NCI-H2107 treated with DMSO at 0.1 percent for 48 hours (cell line): ENCODE measurements at regions not wholly inside any gene's neighbourhood (a gene's known extent, or its start where the extent isn't known, plus 50 kb on each side); places are given as distances from the start of the nearest gene placed in this dataset.

Source experiments
- DNase-seq: peaks from one replicate; lab custom pipeline; 2025; ENCODE audit not compliant: unreplicated experiment; lab: John Stamatoyannopoulos, UW

DNA sequence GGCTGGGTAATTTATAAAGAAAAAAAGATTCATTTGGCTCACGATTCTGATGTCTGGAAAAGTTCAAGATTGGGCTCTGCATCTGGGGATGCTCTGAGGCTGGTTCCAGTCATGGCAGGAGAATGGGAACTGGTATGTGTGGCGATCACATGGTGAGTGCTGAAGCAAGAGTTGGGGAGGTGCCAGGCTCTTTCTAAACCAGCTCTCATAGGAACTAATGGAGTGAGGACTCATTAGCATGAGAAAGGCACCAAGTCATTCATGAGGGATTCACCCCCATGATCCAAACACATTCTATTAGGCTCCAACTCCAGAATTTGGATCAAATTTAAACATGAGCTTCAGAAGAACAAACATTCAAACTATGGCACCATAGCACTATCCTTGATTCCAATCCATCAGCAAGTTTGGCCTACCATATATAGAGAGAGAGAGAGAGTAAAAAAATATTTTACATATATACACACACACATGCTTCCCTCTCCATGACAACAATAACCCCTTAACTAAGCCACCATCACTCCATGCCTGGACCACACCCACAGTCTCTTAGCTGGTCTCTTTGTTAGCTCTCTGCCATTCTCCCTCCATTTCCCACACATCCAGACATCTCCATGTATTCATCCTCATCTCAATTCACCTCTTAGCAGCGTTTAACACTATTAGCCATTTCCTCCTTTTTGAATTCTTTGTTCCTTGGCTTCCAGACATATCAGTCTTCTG is 57.9 kb downstream of the NPY start:
- no peak for DNase-seq

DNA sequence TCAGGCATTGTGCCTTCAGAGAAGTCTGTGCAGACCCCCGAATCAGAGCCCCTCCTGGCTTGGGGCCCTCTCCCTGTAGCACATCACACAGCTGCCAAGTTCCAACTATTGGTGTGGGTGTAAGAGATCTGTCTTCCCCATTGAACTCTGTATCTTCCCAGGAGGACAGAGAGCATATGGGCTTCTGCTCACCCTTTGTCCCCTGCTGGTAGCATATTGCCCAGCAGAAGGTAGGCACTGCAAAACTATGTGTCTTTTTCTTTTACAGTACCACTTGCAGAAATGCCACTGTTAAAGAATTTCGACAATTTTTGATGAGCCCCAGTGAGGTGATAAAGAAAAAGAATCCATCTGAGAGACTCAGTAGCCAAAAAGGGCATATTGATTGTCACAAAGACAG is 59.6 kb downstream of the NPY start:
- no peak for DNase-seq

DNA sequence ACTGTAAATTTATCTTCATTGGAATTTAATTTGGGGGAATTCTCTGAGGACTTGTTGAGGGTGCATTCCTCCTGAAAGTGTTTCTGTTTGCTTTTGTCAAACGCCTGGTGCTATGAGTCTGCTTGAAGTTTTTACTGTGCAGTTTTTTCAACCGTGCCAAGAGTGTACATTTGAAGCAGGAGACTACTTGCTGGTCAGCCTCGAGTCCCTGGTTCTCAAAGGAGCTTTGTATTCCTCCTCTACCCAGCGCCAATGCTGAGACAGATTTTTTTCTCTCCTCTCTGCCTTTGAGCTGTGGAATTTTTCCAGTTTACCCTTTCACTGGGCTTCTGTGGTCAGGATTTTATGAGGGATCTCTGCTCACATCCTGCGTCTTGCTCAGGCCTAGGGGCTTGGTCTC is 62.1 kb downstream of the NPY start:
- no peak for DNase-seq

DNA sequence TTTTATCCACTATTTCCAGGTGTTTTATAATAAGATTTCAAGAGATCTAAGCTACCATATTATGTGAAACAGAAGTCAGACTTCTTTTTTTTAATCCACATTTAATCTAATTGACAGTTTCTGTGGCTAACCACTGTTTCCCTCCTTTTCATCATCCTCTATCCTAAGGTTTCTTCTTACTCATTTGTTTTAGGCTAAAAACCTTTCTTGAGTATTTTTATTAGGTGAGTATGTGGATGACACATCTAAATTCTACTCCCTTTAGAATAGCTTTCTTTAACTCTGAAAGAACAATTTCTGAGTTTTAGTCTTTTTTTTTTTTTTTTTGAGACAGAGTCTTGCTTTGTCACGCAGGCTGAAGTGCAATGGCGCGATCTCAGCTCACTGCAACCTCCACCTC is 62.7 kb downstream of the NPY start:
- no peak for DNase-seq

DNA sequence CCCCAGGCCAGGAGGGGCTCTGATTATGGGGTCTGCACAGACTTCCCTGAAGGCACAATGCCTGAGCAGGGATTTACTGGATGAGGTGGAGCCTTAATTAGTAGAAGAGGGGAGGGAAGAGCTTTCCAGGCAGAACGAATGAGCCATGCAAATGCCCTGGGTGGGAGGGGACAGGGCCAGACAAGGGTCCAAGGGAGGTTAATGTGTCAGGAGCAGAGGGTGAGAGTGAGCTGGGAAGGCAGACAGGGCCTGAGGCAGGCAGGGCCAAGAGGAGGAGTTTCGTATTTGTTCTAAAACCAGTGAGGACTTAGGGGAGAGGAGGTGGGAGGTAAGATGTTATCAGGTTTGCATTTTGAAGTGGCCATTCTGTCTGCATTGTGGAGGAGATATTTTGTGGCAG is 65.3 kb downstream of the NPY start:
- DNase-seq: no peak

DNA sequence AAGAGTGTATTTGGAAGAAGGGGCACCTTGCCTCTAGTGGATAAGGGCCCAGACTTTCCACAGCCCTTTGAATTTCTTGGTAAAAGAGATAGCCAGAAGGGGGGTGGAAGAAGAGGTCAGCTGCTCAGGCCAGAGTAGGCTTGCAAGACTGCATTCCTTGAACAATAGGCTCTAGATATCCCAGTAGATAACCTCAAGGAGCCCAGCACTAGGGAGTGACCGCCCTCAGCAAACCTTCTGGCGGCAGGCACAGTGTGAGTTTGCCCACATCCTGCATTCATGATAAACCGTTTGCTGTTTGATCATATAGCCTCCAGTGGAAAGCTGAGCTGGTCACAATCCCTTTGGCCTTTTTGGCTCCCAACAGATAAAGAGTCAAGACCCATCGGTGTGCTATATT is 70.5 kb downstream of the NPY start:
- no peak for DNase-seq

DNA sequence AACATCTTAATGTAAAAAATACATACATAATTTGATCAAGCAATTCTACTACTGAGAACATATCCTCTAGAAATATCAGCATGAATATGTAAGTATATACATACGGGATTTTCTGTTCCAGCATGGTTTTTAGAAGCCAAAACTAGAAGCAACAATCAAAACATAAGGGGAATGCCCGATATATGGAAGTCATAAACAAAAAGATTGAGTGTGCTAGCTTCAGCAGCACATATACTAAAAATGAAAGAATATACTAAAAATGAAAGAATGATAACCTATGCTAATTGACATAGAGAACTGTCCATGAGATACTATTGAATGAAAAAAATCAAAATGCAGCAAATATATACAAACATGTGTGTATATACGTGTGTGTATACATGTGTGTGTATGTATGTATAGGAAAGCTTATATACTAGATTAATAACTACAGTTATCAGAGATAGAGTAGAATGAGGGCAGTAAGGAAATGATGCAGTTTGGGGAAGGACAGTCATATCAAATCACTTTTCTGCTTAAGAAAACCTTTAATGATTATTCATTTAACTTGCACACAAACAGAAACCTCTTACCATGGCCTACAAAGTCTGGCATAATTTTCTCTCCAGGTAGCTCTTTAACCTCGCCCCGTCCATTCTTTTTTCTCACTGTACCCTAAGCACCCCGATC is 72.9 kb downstream of the NPY start:
- no peak for DNase-seq

DNA sequence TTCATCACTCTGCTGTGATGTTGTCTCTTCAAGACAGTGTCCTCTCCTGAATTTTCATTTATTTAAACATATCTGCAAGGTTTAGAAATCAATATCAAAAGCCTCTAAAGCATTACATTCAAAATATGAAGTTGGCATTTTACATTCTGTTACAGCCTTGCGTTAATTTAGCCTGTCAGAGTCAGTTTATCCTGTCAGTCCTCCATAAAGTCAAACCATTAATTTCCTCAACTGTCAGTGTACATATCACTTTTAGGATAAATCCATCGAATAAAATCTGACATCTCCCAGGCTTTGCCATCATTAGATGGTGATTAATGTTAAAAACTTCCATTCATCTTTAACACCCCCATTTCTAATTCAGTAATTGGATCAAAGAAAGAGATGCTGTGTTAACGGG is 77.0 kb downstream of the NPY start:
- no peak for DNase-seq

DNA sequence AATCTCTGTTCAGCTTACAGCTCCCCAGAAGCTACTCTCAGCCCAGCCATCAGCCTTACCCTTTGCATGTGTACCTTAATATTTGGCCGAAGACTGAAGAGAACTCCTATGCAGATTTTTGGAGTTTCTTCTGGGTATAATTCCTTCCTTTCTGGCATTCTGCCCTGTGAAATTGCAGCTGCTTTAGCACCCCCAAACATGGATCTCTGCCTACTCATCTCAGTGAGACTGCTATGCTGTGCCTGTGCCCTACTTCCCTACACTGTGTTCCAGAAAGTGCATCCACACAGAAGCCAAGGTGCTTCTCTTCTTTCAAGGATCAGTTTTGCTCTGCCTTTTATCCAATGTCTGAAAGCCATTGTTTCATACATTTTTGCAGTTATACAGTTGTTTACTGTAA is 81.6 kb downstream of the NPY start:
- no peak for DNase-seq

DNA sequence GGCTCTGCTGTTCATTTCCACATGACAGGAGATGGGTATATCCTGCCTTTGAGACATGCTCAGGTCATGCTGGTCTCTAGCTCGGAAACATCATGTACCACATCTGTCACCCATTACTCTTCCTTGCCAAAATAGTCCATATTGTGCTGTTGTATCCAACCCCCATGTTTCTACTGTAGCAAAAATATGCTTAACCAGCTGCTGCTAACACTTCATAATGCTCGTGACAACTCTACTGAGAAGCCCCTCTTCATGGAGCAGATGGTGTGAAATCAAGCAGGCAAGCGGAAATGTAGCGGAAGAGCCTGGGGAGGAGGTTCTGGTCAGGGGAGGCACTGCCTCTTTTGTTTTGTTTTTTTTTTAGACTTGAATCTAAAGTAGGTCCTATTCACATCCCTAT is 82.9 kb downstream of the NPY start:
- no peak for DNase-seq

DNA sequence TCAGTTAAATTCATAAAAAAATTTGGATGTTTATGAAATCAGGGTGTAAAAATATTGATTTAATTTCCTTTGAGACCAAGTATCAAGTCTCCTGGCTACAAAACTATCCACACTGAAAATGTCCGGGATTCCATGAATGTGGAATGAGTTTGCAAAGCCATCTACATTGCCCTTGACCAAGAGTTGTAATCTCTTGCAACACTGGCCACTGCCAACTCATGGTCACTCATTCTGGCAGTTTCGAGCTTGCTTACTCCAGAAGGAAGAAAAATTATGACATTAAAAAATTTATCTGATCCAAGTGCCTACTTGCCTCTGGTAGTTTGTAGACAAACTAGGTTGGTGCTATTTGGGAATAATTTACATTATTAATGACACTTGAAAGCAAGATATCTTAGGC is 84.2 kb downstream of the NPY start:
- no peak for DNase-seq

DNA sequence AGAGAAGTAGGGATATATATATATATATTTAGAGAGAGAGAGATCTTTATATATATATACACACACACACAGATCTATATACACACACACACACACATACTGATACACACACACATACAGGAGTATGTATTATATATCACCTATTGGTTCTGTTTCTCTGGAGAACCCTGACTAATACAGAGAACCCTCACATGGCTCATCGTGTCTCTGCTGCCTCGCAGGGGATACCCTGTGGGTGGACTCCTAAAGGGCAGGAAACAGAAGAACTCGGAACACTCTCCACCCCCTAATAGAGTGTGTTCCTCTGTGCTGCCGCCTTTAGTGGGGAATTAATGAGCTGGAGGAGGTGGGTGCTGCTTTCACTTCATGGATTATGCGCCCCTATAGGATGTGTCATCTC is 86.6 kb downstream of the NPY start:
- DNase-seq: no peak

DNA sequence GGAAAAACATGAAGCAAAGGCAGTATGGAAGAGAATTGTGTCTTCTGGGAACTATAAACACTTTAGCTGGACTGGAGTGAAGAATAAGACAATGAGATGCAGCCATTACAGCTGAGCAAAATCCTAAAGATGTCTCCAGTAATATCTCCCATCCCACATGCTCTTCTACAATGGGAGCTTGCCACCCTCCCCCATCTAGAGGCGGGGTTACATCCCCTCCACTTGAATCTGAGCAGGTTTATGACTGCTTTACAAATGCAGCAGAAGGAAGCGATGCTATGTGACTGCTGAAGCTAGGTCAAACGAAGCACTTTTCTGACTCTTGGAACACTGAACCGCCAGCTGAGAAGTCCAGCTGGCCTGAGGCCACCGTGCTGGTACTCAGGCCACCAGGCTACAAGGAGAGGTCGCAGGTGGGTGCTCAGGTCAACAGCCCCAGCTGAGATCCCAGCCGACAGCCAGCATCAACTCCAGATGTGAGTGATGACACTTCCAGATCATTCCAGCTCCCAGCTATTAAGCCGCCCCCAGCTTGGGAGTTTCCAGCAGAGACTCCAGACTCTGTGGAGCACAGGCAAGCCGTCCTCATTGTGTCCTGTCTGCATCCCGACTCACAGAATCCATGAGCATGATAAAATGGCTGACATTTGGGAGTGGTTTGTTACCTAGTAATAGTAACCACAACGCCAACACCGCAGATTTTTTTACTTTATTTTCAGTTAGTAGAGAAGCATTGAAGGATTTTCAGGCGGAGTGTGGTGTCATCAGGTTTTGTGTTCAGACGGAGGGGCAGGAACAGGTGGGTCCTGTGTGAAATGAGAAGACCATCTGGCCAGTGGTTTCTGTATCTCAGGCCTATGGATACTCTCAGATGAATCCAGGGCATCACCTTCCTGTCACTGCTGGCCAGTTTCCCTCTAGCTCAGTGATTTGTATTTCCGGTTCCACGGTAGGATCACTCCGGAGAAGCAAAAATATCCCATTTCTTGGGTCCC is 89.3 kb downstream of the NPY start:
- no peak for DNase-seq

DNA sequence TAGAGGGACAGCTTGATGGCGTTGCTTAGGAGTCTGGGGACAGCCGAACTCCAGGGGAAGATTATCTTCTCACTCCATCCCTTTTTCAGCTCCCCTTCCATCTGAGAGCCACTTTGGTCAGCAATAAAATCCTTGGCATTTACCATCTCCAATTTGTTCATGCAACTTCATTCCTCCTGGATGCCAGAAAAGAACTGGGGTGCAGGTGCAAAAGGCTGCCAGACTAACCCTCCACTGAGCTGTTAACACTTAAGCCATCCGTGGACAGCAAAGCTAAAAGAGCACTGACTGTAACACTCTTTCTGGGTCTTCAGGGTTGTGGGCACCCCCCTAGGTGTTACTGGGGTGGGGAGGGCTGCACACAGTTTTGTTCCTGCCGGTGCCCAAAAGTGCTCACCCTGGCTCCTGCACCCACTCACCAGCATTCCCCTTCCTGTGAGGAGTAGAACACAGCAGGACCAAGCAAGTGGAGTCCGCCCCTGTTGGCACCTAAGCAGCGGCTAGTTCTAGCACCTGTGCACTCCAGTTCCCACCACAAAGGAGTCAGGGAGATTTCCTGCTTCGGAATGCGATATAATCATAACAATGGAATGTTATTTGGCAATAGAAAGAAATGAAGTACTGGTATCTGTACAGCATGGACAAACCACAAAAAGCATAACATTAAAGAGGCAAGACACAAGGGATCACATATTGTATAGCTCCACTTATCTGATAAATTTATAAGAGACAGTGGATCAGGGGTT is 95.1 kb downstream of the NPY start:
- DNase-seq: peak; percentile 15

DNA sequence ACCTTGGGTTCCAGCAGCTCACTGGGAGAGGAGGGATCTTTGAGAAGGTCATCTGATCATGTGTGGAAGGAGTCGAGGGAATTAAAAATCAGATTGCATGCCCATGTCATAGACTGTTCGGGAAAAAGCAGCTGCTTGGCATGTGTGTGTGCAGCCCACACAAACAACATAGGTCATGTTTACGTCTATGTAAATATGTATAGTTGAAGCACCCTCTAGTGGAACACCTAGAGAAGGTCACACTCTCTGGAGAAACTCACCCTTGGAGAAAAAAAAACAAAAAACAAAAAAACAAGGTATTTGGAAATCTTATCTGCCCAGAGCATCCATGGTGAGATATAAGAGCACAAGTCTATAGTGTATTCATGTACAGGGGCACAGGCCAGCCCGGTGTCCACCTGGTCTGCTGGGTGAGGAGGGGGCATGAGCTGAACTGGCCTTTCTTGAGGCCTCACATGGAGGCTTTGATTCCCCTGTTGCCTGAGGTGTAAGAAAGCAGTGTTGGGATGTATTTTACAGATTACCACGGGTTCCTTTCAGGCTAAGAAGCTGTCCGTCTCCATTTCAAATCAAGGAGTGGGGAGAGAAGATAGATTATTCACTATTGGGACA is 98.0 kb downstream of the NPY start:
- no peak for DNase-seq

DNA sequence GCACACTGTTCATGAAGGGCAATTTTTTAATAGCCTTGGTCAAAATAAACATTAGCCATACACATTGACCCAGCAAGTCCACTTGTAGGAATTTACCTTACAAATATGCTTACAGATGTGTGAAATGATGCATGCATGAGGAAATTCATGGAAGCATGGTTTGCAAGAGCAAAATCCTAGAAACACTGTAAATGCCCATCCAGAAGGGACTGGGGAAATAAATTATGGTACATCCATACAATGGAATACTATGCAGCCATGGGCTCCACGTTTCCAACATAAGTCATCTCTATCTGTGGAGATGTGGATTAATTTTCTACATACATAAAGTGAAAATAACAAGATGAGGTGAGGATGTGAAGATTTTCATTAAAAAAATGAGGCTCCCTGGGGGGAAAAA is 99.1 kb downstream of the NPY start:
- DNase-seq: no peak

DNA sequence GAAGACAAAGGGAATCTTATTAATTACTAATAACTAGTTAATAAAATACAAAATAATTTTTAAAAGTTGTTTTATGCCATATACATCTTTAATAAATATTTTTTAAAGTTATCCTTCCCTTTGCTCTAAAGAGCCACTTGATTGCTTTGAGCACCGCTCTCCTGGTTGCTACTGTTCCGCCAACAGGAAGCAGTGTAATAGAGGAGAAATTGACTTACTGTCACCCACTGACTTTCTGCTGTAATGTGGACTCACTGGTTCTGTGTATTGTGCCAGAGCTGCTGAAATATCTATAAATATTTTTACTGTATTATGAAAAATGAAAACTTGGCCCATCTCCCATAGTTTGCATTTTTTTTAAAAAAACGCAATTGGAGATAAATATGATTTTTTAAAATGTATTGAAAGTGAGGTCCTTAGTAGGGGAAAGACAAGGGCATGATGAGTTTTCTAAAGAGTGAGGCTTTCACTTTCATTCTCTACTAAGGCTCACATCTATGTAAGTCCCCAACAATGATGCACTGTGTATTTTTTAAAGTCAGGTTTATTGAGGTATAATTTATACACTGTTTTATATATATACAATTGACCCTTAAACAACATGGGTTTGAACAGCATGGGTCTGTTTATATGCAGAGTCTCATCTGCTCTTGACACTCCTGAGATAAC is 100.5 kb downstream of the NPY start:
- DNase-seq: no peak

DNA sequence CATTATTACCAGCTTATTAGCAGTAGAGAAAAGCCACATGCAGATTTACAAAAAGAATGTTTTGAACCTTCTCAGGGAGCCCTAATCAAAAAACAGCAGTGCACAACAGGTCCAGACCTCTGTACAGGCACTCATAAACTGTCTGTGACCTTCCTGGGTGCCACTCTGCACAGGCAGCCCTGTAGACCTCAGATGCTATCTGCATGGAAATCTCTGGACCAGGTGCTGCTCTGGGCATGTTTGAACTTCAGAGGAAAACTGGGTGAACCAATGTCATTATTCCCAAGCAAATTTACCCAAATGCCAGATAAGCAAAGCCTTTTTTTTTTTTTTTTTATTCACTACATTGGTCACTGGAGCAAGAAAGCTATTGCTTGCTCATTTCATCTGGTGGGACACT is 104.2 kb downstream of the NPY start:
- DNase-seq: no peak

DNA sequence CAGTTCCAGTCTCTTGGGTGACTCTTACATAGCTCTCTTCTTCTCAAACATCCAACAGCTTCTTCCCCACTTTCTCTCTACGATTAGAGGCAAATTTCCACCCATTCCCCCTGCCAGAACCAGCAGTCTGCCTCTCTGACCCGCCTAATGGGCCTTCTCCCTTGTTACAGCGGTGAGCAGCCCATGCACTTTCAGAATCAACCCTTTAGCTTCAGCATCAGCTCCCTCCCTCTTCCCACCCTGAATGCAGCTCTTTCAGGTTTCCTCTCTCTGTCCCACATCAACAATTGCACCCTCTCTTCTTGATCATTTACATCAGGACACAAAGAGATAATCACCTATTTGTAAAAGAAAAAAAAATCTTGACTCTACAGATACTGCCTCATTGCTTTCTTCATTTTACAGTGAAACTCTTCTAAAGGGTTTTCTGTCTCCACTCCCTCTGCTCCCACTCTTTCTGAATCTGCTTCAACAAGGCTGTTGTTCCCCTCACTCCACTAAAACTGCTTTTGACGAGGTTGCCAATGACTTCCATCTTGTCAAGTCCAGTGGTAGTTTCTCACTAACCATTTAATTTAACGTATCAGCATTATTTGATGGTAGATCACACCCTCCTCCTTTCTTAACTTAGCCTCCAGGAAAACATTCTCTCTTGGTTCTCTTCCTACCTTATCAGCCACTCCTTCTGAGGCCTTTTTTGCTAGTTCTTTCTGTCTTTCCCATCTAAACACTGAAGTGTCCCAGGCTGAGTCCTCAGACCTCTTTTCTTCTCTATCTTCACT is 106.6 kb downstream of the NPY start:
- DNase-seq: no peak
